AG04449 (cell line): ENCODE measurements at regions not wholly inside any gene's neighbourhood (a gene's known extent, or its start where the extent isn't known, plus 50 kb on each side); places are given as distances from the start of the nearest gene placed in this dataset.

Experiments used
- CTCF ChIA-PET: fragments of 350-600 bp; formaldehyde crosslinking; extraction: SDS; loops from one replicate; lab custom pipeline; 2021; ENCODE audit warnings: antibody characterized with exemption; lab: Yijun Ruan, JAX
- POLR2A ChIA-PET: fragments of 400-600, 350-600 bp; formaldehyde crosslinking; extraction: SDS; loops from one replicate; lab custom pipeline; 2020; ENCODE audit warnings: antibody characterized with exemption, inconsistent platforms; lab: Yijun Ruan, JAX
- DNase-seq: peaks from one replicate; pipeline ENCODE4 v3.0.0-alpha.2; 2010; ENCODE audit warnings: low read depth, low spot score
- H3K4me3 ChIP-seq: 2 replicates; pipeline ENCODE4 v1.5.1; 2011; ENCODE audit warnings: low read depth, mild to moderate bottlenecking, control low read depth, low read length
- CTCF ChIP-seq: IDR thresholded peaks from one replicate; pipeline ENCODE4 v1.5.1; 2011; ENCODE audit warnings: mild to moderate bottlenecking, moderate library complexity, low read length, control low read depth, inconsistent platforms; ENCODE audit not compliant: insufficient read depth; ENCODE audit errors: missing control alignments

DNA sequence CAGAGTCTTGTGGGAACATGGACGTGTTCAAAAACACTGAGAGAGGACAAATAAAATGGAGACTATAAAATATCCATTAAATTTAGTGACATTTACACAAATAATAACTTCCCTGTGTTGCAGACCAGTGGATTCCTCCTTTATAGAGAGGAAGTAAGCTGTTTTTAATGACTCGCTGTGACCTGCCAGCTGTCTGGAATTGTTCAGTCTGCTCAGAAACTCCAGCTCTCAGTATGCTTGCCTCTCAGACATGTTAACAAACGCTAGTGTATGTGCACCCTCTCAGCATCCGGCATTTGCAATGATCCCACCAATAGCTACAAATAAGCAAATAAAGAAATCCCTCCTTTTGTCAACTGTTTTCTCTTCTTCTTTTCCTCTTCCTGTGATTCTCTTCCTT is 158.0 kb upstream of the TCF21 start:
- H3K4me3 ChIP-seq: no peak overlapping the region
- TF ChIP-seq CTCF: no peak
- POLR2A ChIA-PET: no interaction called here
- CTCF ChIA-PET: interaction anchor here (1.1 to 1.9 kb wide), 2 partner anchors 13 to 193 kb away, joined by 3 to 6 read pairs; no protein-coding TSS in a partner anchor
- no peak for DNase-seq

GRCh38 chr6:133740218-133740617 is 148.7 kb upstream of the TCF21 start:
- POLR2A ChIA-PET: interaction anchor here (0.6 kb wide), 1 partner anchor 45 kb away, joined by 3 read pairs; no protein-coding TSS in a partner anchor
- CTCF ChIA-PET: no interaction called here
- no peak for TF ChIP-seq CTCF
- no peak for DNase-seq
- no peak overlapping the region for H3K4me3 ChIP-seq

- CTCF ChIA-PET: interaction anchor here (1.0 kb wide), 1 partner anchor 96 kb away, joined by 3 read pairs; no protein-coding TSS in a partner anchor
- POLR2A ChIA-PET: interaction anchor here (0.6 kb wide), 1 partner anchor 46 kb away, joined by 3 read pairs; no protein-coding TSS in a partner anchor
- no peak for TF ChIP-seq CTCF
These were observed 148.1 kb upstream of the TCF21 start for GRCh38 chr6:133740816-133741215.

DNA sequence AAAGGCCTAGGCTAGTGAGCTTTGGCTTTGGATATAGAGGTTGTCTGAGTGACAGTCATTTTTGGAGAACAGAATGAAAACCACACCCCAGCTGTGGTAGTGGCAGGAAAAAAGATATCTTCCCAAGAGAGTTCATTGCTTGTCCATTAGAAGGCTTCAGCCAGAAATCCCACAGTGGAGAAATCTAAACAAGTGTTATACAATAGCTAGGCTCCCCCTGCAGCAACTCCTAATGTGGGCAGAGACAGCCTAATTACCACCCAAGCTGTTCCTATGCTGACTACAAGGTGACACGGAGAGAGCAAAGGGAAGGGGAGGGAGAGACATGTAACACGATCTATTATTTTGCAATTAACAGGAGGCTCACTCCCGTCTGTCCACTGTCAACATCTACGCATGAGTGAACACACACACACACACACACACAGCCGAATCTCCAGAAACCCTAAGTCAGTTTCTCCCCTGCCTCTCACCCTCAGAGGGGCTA is 147.5 kb upstream of the TCF21 start:
- TF ChIP-seq CTCF: no peak
- H3K4me3 ChIP-seq: no peak overlapping the region
- ChIA-PET CTCF (interaction anchor here (1.0 to 1.1 kb wide), 2 partner anchors 95 to 173 kb away, joined by 3 read pairs; no protein-coding TSS in a partner anchor), POLR2A (no interaction called here)
- no peak for DNase-seq

More at GRCh38 chr6:133740816-133741215, 148.1 kb upstream of the TCF21 start:
- H3K4me3 ChIP-seq: no peak overlapping the region
- no peak for DNase-seq

- no peak overlapping the region for H3K4me3 ChIP-seq
- DNase-seq: no peak
- POLR2A ChIA-PET: no interaction called here
- TF ChIP-seq CTCF: no peak
- CTCF ChIA-PET: interaction anchor here (1.2 kb wide), 1 partner anchor 13 kb away, joined by 3 read pairs; no protein-coding TSS in a partner anchor
These were observed 145.3 kb upstream of the TCF21 start for GRCh38 chr6:133743621-133744020.

- TF ChIP-seq CTCF: no peak
- no peak overlapping the region for H3K4me3 ChIP-seq
- no peak for DNase-seq
- ChIA-PET CTCF (interaction anchor here (0.6 to 1.8 kb wide), 3 partner anchors 8 to 177 kb away, joined by 4 to 5 read pairs (median 4); no protein-coding TSS in a partner anchor), POLR2A (no interaction called here)
These were observed 142.5 kb upstream of the TCF21 start for GRCh38 chr6:133746417-133746770.
